Naive thymus-derived CD4-positive, alpha-beta T cell (primary cell): ENCODE measurements at regions not wholly inside any gene's neighbourhood (a gene's known extent, or its start where the extent isn't known, plus 50 kb on each side); places are given as distances from the start of the nearest gene placed in this dataset.

ENCODE experiments used
- ATAC-seq: fragments of 150-1000 bp; cut with Tn5 transposase; 2 replicates; pipeline ENCODE4 v1.10.0; 2021; ENCODE audit warnings: mild to moderate bottlenecking, moderate library complexity
- CTCF ChIA-PET: fragments of 350-600 bp; sonication (Branson Sonifier 250); formaldehyde crosslinking; loops from one replicate; lab custom pipeline; 2021; ENCODE audit warnings: antibody characterized with exemption; lab: Charles Lee
- POLR2A ChIA-PET: fragments of 350-600 bp; sonication (Branson Sonifier 250); formaldehyde crosslinking; loops from one replicate; lab custom pipeline; 2021; ENCODE audit warnings: antibody characterized with exemption, inconsistent platforms; lab: Charles Lee
- DNase-seq, 9 donors: peaks; one replicate each; pipeline versions ENCODE4 v3.0.0 to v3.0.0-alpha.2; 2020 to 2022; ENCODE audit warnings: mixed read lengths in 1 of 9
- H3K27ac ChIP-seq: one replicate; pipeline ENCODE4 v1.7.0; 2013; ENCODE audit warnings: mild to moderate bottlenecking, low read depth, low read length, moderate library complexity
- H3K27me3 ChIP-seq, 2 donors: one replicate each; pipeline ENCODE4 v1.7.0; 2013; ENCODE audit warnings: low read length in 2 of 2, mild to moderate bottlenecking in 2 of 2, moderate library complexity in 2 of 2; ENCODE audit not compliant: control insufficient read depth in 2 of 2, insufficient read depth in 2 of 2
- H3K36me3 ChIP-seq, 3 experiments: 1 replicate in 2 of 3; 2 replicates in 1 of 3; pipeline ENCODE4 v1.7.0; 2013; ENCODE audit warnings: low read length in 3 of 3, mild to moderate bottlenecking in 3 of 3, moderate library complexity in 1 of 3; ENCODE audit not compliant: insufficient read depth in 3 of 3, control insufficient read depth in 2 of 3
- H3K4me1 ChIP-seq, 2 donors: one replicate each; pipeline ENCODE4 v1.7.0; 2013; ENCODE audit warnings: low read length in 2 of 2, mild to moderate bottlenecking in 2 of 2, moderate library complexity in 1 of 2; ENCODE audit not compliant: control insufficient read depth in 2 of 2, insufficient read depth in 2 of 2
- H3K4me3 ChIP-seq: 2 replicates; pipeline ENCODE4 v1.7.0; 2013; ENCODE audit warnings: mild to moderate bottlenecking, low read length
- H3K9me3 ChIP-seq, 3 experiments: 1 replicate in 2 of 3; 2 replicates in 1 of 3; pipeline ENCODE4 v1.7.0; 2013; ENCODE audit warnings: low read length in 3 of 3; ENCODE audit not compliant: control insufficient read depth in 2 of 3
- H3K27ac Mint-ChIP-seq, 9 donors: one replicate each; pipeline ENCODE4 v1.8.0; 2020 to 2022; ENCODE audit warnings: mixed read lengths in 9 of 9, mild to moderate bottlenecking in 8 of 9, moderate library complexity in 5 of 9, inconsistent platforms in 2 of 9
- H3K27me3 Mint-ChIP-seq, 5 donors: one replicate each; pipeline ENCODE4 v1.8.0; 2021 to 2022; ENCODE audit warnings: mixed read lengths in 5 of 5, mild to moderate bottlenecking in 1 of 5
- H3K36me3 Mint-ChIP-seq, 5 donors: one replicate each; pipeline ENCODE4 v1.8.0; 2020 to 2022; ENCODE audit warnings: mixed read lengths in 5 of 5, mild to moderate bottlenecking in 3 of 5, inconsistent platforms in 1 of 5
- H3K4me1 Mint-ChIP-seq, 7 donors: one replicate each; pipeline ENCODE4 v1.8.0; 2020 to 2022; ENCODE audit warnings: mixed read lengths in 7 of 7, mild to moderate bottlenecking in 3 of 7, inconsistent platforms in 1 of 7
- H3K4me3 Mint-ChIP-seq, 10 donors: one replicate each; pipeline ENCODE4 v1.8.0; 2020 to 2022; ENCODE audit warnings: mild to moderate bottlenecking in 10 of 10, mixed read lengths in 10 of 10, moderate library complexity in 6 of 10, inconsistent platforms in 2 of 10
- H3K9me3 Mint-ChIP-seq, 11 donors: one replicate each; pipeline ENCODE4 v1.8.0; 2020 to 2022; ENCODE audit warnings: mixed read lengths in 11 of 11, mild to moderate bottlenecking in 4 of 11, inconsistent platforms in 1 of 11, moderate library complexity in 1 of 11
- intact Hi-C, 2 donors: fragments of 100-400 bp; cut with micrococcal nuclease; formaldehyde crosslinking; loops; one replicate each; pipeline ENCODE4 v1.15.1; 2023

- H3K4me3 ChIP-seq: no peak overlapping the region
- POLR2A ChIA-PET: no interaction called here
- Mint-ChIP-seq H3K4me3 (no peak overlapping the region), H3K27ac (no peak overlapping the region), H3K36me3 (peaks cover 0 to 3% (median 0%) of the 10 kb centered on the region in 5 donors), H3K27me3 (peaks cover 0 to 10% (median 0%) of the 10 kb centered on the region in 5 donors), H3K9me3 (peaks cover 0 to 7% (median 4%) of the 10 kb centered on the region in 11 donors), H3K4me1 (peaks cover 0 to 4% (median 0%) of the 10 kb centered on the region in 7 donors)
- no peaks in the 10 kb centered on the region for H3K9me3 ChIP-seq
- H3K4me1 ChIP-seq: no peaks in the 10 kb centered on the region
- H3K27me3 ChIP-seq: no peaks in the 10 kb centered on the region
- H3K27ac ChIP-seq: no peak overlapping the region
- intact Hi-C loops: no loop called here
- H3K36me3 ChIP-seq: no peaks in the 10 kb centered on the region
- DNase-seq (no peak), ATAC-seq (no peak)
- CTCF ChIA-PET: no interaction called here
Measured at GRCh38 chr9:115350548-115350947, 232.6 kb upstream of the TNC start.

GRCh38 chr9:115353681-115354080, 235.7 kb upstream of the TNC start:
- Histone ChIP-seq H3K9me3 (no peaks in the 10 kb centered on the region), H3K4me1 (no peaks in the 10 kb centered on the region), H3K36me3 (no peaks in the 10 kb centered on the region), H3K4me3 (no peak overlapping the region), H3K27ac (no peak overlapping the region), H3K27me3 (no peaks in the 10 kb centered on the region)
- Mint-ChIP-seq H3K4me1 (peaks cover 0 to 4% (median 0%) of the 10 kb centered on the region in 7 donors), H3K4me3 (no peak overlapping the region), H3K36me3 (no peaks in the 10 kb centered on the region), H3K9me3 (peaks cover 0 to 4% (median 1%) of the 10 kb centered on the region in 11 donors), H3K27me3 (peaks cover 0 to 18% (median 0%) of the 10 kb centered on the region in 5 donors), H3K27ac (no peak overlapping the region)
- CTCF ChIA-PET: no interaction called here
- DNase-seq (no peak), ATAC-seq (no peak)
- intact Hi-C loops: no loop called here
- POLR2A ChIA-PET: no interaction called here

DNA sequence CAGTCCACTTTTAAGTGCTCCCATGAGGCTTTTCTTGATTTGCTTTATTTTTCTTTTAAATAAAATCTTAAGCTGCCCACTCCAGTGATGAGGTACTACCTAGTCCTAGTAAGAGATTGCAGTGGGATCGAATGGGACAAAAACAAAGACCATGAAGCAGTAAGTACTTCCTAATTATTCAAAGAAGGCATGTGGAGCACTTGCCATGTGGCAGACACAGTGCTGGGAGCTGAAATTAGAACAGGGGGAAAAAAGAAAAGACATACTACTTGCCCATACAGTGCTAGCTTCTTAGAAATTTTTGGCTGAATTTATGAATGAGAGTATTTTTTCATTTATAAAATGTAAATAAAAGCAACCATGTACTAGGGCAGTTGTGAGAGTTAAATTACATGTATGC, 239.9 kb upstream of the TNC start:
- Mint-ChIP-seq H3K27ac (no peak overlapping the region), H3K4me1 (peaks cover 0 to 4% (median 0%) of the 10 kb centered on the region in 7 donors), H3K4me3 (no peak overlapping the region), H3K36me3 (no peaks in the 10 kb centered on the region), H3K9me3 (peaks cover 0 to 4% (median 0%) of the 10 kb centered on the region in 11 donors), H3K27me3 (peaks cover 0 to 30% (median 7%) of the 10 kb centered on the region in 5 donors)
- H3K27ac ChIP-seq: no peak overlapping the region
- no peaks in the 10 kb centered on the region for H3K4me1 ChIP-seq
- no peaks in the 10 kb centered on the region for H3K9me3 ChIP-seq
- no peak overlapping the region for H3K4me3 ChIP-seq
- H3K27me3 ChIP-seq: no peaks in the 10 kb centered on the region
- intact Hi-C loops: no loop called here
- POLR2A ChIA-PET: no interaction called here
- DNase-seq (no peak), ATAC-seq (no peak)
- CTCF ChIA-PET: no interaction called here
- no peaks in the 10 kb centered on the region for H3K36me3 ChIP-seq

DNA sequence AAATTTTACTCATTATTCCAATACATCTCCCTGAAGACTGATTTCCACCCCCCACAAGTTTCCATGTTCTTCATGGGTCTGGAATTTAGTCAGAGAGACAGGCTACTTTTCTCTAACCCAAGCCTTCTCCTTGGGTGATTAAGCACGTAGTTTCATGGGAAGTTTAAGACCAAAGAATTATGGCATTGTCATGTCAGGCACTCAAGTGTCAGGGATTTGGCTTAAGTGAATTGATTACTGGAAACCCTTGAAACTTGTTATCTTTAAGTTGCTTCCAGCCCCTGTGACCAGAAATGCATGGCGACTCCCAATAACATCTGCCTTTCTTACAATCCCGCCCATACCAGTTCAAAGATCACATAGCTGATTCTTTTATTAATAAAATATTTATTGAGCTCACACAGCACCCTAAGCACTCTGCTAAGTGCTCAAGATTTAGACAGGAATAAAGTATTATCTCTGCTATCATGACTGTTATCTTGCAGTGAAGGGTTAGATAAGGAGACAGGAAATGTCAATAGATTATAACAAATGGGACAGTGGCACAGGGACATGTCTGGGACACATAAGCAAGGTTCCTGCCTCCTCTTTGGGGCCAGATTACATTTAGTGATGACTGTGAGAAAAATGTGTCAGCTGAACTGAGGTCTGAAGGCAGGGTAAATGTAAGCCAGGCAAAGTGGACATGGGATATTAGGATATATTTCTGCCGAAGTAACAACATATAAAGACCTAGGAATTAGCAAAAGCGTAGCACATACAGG, 241.2 kb upstream of the TNC start:
- Mint-ChIP-seq H3K27me3 (peaks cover 0 to 24% (median 15%) of the 10 kb centered on the region in 5 donors), H3K27ac (no peak overlapping the region), H3K4me1 (no peaks in the 10 kb centered on the region), H3K36me3 (no peaks in the 10 kb centered on the region), H3K9me3 (peaks cover 0 to 3% (median 0%) of the 10 kb centered on the region in 11 donors), H3K4me3 (no peak overlapping the region)
- DNase-seq: no peak
- intact Hi-C loops: no loop called here
- Histone ChIP-seq H3K36me3 (no peaks in the 10 kb centered on the region), H3K4me1 (no peaks in the 10 kb centered on the region), H3K9me3 (no peaks in the 10 kb centered on the region), H3K4me3 (no peak overlapping the region), H3K27ac (no peak overlapping the region), H3K27me3 (no peaks in the 10 kb centered on the region)
- POLR2A ChIA-PET: no interaction called here
- CTCF ChIA-PET: no interaction called here
- no peak for ATAC-seq

DNA sequence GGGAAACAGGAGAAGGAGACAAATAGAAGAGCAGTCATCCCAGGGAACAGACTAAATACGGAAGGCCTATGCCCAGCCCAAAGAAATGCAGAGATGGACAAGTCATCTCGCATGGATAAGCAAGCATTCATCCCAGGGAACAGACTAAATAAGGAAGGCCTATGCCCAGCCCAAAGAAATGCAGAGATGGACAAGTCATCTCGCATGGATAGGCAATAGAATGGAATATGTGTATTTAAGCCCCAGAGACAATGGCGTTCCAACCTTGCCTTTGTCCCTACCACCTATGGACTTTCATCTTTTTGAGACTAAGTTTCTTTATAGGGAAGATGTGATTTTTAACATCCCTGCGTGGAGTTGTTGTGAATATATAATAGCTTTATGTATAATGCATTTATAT, 242.2 kb upstream of the TNC start:
- ATAC-seq (no peak), DNase-seq (no peak)
- Histone ChIP-seq H3K4me3 (no peak overlapping the region), H3K36me3 (no peaks in the 10 kb centered on the region), H3K27me3 (no peaks in the 10 kb centered on the region), H3K4me1 (no peaks in the 10 kb centered on the region), H3K27ac (no peak overlapping the region), H3K9me3 (no peaks in the 10 kb centered on the region)
- intact Hi-C loops: no loop called here
- H3K27me3 Mint-ChIP-seq: peaks cover 0 to 24% (median 15%) of the 10 kb centered on the region in 5 donors
- no peaks in the 10 kb centered on the region for H3K4me1 Mint-ChIP-seq
- no peak overlapping the region for H3K4me3 Mint-ChIP-seq
- ChIA-PET CTCF (no interaction called here), POLR2A (no interaction called here)
- peaks cover 0 to 3% (median 0%) of the 10 kb centered on the region in 11 donors for H3K9me3 Mint-ChIP-seq
- no peak overlapping the region for H3K27ac Mint-ChIP-seq
- no peaks in the 10 kb centered on the region for H3K36me3 Mint-ChIP-seq

DNA sequence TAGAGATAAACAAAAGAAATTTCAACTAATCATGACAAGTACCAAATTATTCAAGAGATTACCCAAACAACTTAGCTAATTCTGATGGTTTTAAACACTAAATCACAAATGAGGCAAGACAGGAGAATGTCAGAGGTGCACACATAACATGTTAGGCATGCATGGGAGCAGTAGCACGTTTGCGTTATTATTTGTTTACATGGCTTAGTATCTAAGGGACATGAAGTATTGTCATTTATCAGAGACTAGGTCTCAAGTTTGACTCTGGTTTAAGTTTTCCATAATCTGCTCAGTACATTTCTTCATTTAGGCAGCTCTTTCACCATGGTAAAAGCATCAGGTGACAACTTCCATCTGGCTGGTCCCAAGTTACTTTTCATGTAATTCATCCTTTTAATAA, 244.1 kb upstream of the TNC start:
- H3K27me3 ChIP-seq: no peaks in the 10 kb centered on the region
- H3K36me3 Mint-ChIP-seq: no peaks in the 10 kb centered on the region
- H3K27ac Mint-ChIP-seq: no peak overlapping the region
- H3K9me3 ChIP-seq: no peaks in the 10 kb centered on the region
- no peak overlapping the region for H3K4me3 Mint-ChIP-seq
- H3K4me1 ChIP-seq: no peaks in the 10 kb centered on the region
- DNase-seq (no peak), ATAC-seq (no peak)
- H3K9me3 Mint-ChIP-seq: peaks cover 0 to 3% (median 0%) of the 10 kb centered on the region in 11 donors
- no peak overlapping the region for H3K27ac ChIP-seq
- H3K36me3 ChIP-seq: no peaks in the 10 kb centered on the region
- intact Hi-C loops: no loop called here
- H3K4me3 ChIP-seq: no peak overlapping the region
- POLR2A ChIA-PET: no interaction called here
- H3K27me3 Mint-ChIP-seq: peaks cover 4 to 16% (median 15%) of the 10 kb centered on the region in 5 donors
- CTCF ChIA-PET: no interaction called here
- H3K4me1 Mint-ChIP-seq: no peaks in the 10 kb centered on the region

DNA sequence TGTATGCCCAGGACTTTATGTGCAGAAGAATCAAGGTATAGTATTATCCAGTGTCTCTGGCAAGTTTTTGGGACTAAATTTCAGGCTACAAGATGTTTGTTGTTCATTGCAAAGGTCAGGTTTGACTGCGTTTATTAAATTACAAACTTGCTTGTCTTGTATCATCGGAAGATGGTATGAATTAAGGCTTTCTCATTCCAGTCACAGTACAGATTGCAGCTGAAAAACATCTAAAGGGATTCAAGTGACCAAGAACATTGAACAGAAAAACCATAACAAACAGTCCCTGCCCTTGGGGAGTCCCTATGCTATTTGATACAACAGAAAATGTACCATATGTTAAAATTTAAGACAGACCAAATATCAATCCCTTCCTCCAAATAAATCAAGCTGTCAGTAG, 244.7 kb upstream of the TNC start:
- CTCF ChIA-PET: no interaction called here
- Histone ChIP-seq H3K9me3 (no peaks in the 10 kb centered on the region), H3K36me3 (no peaks in the 10 kb centered on the region), H3K4me1 (no peaks in the 10 kb centered on the region), H3K27me3 (no peaks in the 10 kb centered on the region), H3K27ac (no peak overlapping the region), H3K4me3 (no peak overlapping the region)
- intact Hi-C loops: no loop called here
- peaks cover 5 to 16% (median 15%) of the 10 kb centered on the region in 5 donors for H3K27me3 Mint-ChIP-seq
- no peak overlapping the region for H3K27ac Mint-ChIP-seq
- DNase-seq (no peak), ATAC-seq (no peak)
- POLR2A ChIA-PET: no interaction called here
- peaks cover 0 to 3% (median 0%) of the 10 kb centered on the region in 11 donors for H3K9me3 Mint-ChIP-seq
- no peaks in the 10 kb centered on the region for H3K36me3 Mint-ChIP-seq
- H3K4me1 Mint-ChIP-seq: no peaks in the 10 kb centered on the region
- no peak overlapping the region for H3K4me3 Mint-ChIP-seq
